ENCODE measurements at regions not wholly inside any gene's neighbourhood (a gene's known extent, or its start where the extent isn't known, plus 50 kb on each side); places are given as distances from the start of the nearest gene placed in this dataset.

DNA sequence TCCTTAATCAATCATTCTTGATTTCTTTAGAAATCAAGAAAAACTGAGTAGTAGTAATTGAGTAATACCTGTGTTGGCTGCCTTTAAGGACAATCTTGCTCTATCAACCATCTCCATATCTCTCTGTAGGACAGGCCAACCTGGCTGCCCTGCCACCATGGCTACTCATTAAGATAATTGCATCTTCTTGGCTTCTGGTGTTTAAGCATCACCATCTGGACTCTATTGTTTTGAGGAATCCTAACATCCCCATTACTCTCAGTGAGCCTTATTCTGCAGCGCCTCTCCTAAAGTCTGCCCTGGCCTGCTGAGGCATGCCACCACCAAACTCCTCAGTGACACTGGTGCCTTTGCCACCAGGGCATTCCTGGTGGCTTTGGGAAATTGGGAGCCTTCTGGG, 442.6 kb upstream of the ZNF507 start:
- no peak for DNase-seq

DNA sequence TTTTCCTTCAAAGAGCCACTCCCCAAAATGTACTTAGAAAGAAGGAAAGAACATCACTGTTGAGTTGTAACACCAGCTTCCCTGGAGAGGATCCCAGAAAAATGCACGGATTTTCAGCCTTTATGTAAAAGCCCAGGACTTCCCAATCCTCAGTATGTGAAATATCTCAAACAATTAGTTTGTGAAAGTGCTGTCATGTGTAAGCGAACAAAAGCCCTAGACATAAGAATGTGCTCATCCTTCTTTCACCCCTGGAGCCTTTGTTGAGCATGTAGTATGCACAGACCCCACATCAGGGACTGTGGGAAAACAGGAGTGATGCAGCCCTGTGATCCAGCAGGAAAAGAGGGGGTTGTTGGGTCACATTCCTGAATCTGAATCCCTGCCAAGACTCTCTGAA, 441.4 kb upstream of the ZNF507 start:
- no peak for DNase-seq

DNA sequence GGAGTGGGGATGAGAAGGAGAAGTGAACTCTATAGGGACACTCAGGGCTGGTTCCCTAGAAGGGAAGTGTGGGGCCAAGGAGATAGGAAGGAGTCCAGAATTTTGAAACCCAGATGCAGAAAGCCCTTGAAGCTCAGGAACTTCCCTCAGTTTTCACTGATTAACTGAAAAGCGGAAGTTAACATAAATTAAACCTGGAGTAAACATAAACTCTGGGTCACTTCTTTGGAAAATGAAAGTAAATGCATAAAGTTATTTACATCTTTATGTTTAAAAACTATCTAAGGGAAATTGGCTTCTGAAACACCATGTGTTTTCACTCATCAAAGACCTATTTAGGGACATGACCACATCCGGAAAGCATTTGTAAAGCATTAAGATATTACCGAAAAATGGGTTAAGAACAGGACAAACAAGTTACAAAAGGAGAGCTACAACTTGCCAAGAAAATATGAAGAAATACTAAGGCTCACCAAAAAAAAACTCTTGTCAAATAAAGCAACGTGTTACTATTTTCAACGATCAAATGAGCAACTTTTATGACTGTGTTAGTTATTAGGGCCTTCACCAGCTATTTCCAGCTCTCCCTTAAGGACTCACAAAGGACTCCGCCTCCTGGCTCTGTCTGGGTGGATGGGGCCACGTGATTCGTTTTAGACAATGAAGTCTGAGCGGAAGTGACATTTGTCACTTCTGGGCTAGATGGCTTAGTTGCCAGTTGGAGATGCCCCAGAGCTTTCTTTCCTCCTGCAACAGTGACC, 439.1 kb upstream of the ZNF507 start:
- no peak for DNase-seq

DNA sequence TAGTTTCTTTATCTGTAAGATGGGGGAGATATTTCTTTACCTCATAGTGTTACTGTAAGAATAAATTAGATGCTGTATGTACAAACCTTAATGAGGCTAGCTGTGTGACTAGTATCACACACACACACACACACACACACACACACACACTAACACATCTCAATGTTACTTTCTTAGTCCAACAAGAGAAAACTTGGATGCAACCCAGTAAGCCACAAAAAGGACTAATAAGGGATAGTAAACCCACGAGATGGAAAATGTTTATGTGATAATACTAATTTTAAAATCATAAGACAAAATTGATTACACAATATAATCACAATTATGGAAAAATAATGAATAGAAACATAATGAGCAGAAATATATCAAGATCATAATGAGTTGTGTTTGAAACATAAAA, 437.7 kb upstream of the ZNF507 start:
- DNase-seq, result no peak

DNA sequence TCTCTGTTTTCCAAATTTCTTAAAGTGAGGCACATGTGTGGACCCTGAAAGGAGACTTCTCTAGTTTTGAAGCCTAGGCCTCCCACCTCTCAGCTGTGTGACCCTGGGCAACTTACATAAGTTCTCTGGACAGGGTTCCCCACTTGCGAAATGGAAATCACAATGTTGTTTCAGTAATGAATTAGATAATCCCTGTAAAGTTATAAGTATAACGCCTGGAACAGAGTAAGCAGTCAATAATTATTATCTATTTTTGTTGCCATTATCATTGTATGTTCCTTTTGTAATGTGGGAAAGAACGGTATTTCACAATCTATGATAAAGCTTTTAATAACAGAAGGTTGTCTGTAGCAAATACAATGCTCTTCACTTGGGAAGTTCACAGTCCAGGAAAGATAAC, 437.3 kb upstream of the ZNF507 start:
- DNase-seq, result no peak

DNA sequence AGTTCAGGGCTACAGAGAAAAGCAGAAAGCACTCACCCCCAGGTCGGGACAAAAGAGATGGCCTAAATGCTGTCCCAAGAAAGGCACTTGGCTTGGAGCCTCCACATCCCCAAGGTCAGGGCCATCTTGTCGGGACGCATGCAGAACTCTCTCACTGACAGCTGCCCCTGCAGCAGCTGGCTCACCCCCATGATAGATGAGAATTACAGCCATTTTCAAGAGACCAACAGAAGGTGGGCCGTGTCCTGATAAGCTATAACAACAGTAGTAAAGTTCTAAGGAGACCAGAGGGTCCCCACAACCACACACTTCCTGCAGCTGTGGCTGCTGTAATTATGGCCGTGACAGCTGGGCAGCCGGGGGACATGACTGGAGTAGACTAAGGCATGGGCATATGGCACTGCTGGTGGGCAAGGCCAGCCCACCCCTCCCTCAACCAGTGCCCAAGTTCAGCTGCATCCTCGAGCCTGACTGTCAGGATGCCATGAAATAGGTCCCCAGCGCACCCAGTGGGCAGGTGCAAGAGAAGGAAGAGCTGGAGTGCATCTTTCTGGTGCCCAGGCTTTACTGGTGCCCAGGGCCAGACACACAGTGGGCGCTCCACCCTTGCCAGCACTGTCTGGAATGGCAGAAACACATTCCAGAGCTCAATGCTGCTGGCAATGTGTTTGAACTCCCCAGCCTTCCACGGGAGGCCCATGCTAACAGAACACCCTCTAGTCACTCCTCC, 436.7 kb upstream of the ZNF507 start:
- no peak for DNase-seq

DNA sequence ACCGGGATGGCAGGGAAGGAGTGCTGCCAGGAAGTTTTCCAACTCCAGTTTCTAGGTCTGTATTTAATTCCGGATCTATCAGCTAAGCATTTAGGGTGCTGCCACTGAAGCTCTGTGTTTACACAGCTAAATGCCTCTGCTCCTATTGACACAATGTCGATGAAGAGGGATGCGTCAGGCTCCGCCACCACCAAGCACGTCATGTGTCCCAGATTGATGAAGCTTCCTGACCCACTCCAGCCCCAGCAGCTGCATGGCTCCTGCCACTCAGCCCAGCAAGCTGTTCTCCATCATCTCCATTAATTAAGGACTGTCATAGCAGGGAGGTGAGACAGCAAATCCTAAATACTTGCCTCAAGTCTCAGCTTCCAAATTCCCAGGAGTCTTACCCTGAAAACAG, 435.2 kb upstream of the ZNF507 start:
- no peak for DNase-seq

DNA sequence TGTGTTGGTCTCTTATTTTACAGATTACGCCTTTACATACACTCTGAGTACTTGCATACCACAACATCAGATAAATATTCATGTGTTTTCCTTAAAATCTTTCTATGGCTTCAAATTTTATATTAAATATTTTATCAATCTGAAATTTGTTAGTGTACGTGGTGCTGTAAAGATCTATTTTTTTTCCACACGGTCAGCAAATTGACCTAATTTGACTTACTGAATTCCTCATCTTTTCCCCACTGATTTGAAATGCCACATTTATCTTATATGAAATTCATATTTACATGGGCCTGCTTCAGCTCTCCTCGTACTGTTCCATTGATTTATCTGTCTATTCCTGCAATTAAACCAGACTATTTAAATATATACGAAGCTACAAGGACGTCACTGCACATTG, 433.8 kb upstream of the ZNF507 start:
- DNase-seq, result no peak

DNA sequence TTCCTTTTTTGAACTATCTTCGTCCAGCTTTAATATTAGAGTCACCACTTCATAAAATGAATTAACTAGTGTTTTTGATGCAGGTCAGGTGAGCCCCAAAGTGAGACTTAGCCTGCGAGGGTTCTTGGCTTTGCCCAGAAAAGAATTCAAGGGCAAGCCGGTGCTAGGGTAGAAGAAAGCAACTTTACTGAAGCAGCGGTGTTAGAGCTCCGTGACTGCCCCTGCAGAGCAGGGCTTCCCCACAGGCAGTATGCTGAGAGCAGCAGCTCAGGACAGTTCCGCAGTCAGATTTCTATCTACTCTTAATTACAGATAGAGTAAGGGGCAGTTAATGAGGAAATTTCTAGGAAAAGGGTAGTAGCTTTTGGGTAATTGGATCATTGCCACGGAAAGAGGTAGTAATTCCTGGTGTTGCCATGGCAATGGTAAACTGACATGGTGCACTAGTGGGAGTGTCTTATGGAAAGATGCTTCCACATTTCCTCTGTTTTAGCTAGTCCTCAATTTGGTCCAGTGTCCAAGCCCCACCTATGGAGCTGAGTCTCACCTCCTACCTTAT, 432.2 kb upstream of the ZNF507 start:
- DNase-seq, result no peak

DNA sequence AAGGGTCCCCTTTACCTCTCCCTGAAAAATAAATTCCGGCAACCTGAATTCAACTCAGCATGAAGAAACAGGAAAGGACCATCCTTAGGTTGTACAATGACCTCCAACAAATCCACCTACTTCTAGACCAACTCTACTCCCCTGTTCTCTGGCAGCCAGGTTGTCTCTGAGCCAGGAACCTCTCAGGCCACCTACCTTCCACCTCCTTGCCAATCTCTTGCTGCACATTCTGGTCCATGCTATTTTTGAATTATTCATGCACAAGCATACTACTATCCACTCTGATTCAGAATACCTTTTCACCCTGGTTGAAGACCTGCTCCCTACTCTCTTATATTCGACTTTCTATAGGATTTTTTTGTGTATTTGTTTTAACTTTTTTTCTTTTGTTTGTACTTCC, 415.0 kb upstream of the ZNF507 start:
- DNase-seq, result no peak

DNA sequence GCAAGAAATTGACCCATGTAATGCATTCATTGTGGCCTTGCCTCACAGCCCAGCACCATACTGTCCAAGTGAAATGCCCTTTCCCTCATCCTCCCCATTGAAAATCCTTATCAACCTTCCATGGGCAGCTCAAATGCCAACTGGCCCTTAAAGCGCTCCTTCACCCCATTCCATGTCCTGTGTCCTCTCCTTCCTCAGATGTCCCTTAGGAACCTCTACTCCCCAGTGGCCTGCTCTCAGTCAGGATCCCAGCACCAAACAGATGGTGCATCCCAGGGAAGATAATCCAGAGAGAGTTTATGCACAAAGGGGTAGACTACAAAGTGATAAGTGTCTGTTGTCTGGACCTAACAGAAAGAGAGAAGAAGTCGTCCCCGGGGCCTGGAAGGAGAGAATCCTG, 407.4 kb upstream of the ZNF507 start:
- no peak for DNase-seq

DNA sequence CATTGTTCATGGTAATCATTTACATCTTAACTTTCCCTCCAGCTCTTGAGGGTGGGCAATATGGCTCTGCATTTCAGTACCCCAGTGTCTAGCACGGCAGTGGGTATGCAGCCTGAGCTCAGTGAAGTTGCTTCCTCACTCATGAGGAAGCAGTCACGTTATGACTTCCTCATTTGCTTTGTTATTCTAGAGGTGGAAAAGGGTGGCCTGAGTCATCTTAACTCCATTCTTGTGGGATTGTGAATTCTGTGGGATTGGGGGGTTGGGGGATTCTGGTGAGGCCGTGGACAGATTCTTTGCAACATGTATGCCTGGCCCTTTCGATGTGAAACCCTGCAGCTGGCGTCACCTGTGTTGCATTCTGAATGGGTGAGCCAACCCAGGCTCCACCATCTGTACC, 406.7 kb upstream of the ZNF507 start:
- DNase-seq, result no peak

DNA sequence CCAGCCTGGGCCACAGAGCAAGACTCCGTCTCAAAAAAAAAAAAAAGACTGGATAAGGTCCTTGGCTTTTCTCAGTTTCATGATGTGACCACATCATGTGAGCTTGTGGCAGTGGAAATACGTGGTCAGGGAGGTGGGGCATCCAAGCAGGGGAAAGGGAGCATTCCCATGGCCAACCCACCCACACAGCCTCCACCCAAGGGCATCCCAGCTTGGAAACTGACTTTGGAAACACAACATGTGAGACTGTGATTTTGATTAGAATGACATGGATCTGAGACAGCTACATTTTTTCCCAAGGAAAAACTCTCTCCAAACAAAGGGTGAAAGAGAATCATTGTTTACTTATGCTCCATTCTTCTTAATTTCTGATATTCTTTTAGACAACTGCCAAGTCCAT, 405.0 kb upstream of the ZNF507 start:
- DNase-seq, result no peak

DNA sequence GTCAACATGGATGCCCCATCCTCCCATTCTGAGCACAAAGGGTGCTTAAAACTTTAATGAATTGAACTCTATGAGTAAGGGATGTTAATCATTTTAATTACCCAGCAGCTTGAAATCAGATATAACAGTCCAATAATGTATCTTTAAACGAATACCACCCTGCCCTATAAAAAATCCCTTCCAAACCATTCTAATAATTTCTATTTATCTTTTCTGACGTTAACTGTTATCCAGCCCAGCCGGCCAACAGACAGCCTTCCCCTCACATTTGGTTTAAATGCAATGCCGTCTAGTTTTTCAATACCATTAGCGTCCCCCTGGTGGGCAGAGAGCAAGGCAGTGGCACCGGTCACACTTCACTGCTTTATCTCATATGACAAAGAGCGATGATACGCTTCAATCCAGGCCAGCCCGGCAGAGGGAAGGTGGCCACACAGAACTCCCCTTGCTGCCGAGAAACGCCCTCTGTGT, 402.2 kb upstream of the ZNF507 start:
- DNase-seq, result no peak

DNA sequence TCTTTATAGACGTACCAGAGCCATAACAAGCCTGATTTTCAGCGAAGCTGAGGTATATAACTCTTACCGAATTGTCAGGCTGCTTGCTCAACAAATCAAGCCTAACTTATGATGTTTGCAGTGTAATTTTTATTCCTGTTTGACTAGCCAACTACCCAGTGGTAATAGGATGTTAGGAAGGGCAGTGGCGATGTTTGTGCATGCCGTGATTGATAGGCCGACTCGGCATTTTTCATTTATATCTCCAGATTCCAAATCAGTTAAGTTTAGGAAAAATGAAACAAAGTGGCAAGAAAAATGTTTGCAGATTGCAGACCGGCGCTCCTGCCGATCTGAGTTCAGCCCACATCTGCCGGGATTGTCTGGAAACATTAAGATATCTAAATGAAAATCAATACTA, 401.6 kb upstream of the ZNF507 start:
- DNase-seq, result no peak

DNA sequence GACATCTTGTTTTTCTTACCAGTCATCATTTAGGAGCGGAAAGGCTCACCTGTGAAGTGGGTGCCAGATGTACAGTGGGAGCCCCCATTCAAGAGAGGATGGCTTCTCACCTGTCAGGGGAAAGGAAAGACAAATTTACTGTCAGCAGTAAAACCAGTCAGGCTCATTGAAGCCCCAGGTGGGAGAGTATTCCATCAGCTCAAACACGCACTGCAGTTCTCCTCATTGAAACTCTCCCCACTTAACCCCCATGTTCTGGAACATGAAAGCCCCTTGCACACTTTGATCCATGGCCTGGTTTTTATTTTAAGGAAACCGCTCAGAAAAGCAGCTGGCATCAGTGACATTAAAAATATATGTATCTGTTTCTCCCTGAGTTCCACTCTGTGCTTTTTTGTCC, 401.1 kb upstream of the ZNF507 start:
- no peak for DNase-seq

DNA sequence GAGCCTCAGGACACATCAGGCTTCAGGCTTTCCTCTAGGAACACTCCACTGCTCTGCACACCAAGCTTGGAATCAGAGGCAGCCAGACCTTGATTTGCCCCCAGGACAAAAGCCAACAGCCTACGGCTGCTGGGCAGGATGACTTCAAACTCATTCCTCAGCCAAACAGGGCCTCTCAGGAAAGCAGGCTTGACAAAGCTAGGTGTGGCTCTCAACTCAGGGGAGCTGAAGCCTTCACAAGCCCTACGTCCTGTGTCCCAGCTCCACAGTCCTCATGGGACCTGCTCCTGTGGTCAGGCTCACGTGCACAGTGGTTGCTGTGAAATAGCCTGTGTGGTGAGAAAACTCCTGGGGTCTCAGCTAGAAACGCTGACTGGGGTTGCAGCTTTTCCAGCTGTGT, 398.9 kb upstream of the ZNF507 start:
- DNase-seq, result no peak

DNA sequence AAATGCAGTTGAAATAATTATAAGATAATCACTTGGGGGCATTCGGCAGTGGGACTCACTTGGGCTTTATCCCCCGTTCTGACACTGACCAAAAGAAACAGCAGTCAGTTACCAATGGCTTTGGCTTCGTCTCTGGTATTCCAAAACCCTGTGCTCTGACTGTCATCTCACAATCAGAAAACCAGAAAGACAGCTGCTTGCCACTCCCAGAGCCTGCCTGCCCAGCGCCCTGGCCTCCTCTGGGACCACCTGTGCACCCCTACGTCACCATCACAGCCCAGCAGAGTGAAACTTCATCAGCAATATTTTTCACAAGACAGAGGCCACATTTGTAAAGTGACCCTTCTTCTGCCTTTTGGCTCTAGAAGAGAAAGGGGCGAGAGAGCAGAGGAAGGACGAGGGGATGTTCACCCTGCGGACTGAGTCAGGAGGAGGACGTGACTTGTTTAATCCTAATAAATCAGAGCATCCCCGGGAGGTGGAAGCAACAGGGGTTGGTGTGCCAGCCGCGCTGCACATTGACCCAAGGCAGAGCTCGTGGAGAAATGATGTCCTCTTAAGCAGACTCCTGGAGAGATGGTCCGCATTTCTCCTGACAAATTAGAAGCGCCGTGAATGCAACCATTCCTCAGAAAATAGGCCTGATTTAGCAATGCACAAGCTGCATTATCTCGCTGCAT, 397.8 kb upstream of the ZNF507 start:
- no peak for DNase-seq

DNA sequence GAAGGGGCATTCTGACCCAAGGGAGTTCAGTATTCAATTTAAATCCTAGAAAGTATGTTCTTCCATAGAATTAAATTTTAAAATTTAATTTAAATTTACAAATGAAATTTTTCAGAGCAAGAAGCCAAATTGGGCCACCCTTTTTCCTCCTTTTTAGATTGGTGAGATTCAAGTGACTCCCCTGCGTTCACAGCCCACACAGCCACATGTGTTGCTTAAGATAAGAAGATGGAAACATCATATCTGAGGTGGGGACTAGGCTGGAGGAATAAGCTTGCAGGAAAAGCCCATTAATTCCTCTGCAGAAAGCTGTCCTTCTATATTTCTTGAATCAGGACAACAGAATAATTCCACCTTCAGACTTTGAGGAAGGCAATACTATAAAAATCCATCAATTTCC, 392.7 kb upstream of the ZNF507 start:
- DNase-seq, result no peak

DNA sequence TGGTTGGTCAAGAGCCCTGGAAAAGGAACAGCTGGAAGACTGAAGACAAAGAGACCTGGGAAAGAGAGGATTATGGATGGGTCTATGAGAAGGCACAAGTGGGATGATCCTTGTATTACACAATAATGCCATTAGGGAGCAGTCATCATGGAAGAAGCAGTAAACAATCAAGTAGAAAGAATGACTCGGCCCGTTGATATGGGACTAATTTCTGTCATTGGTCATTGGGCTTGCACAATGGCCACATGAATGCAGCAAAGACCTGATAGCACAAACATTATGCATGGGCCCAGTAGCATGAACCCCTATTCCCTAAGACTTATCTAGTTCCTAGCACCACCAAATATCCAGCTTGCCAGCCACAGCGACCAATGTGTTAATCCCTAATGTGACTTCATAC, 390.3 kb upstream of the ZNF507 start:
- no peak for DNase-seq

DNA sequence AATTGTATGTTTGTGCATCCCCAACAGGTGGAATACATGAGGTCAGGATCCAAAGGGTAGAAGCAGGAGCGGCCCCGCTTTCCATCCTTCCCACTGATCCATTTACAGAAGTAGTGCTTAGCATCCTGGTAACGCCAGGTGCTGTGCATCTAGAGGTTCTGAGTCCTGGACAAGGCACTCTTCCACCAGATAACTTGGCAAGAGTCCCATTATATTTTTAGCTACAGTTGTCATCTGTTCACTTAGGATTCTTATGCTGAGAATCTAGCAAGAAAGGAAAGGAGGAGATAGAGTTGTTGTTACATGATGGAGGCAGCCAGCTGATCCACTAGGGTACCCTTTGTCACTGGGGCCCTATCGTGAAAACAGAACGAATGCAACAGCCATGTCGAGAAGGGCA, 389.5 kb upstream of the ZNF507 start:
- no peak for DNase-seq

DNA sequence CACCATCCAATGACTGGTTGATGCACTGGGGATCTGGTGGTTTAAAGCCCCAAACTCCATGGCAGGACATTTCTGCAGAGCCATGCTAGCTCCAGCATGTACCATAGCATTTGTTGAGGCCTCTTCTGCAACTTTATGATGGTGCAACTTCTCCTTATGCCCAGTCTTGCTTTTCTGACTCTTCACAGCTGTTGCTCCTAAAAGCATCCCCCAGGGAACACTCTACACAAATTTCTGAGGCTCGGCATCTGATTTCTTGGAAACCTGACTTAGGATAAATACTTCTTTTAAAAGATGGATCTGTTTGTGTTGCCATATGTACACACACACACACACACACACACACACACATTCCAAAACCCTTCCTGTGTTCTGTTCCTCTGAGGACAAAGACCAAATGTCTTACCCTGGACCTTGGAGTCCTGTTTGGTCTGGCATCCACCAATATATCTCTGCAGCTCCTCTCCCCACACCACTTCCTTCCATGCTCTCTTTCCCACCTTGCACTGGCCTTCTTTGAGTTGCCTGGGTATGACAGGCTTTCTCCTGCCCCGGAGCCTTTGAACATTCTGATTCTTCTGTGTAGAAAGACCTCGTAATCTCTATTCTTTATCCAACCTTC, 388.5 kb upstream of the ZNF507 start:
- no peak for DNase-seq

DNA sequence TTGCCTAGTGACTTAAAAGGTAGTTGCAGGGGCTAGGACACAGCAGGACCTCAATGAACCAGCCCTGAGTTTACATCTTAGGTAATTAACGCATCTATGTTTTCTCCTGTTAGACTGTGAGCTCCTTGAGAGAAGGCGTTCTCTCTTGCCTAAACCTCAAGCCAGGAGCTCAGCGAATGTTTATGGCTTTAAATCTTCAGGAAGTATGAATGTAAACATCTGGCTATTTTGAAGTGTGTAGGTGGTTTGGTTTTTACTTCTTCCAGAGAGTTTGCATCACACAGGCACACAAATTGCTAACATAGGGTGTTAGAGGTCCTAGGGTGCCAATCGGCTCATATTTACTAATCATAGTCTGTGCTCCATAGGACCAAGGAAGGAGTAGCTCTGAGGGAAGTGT, 387.7 kb upstream of the ZNF507 start:
- DNase-seq, result no peak
